NCI-H2029 treated with DMSO at 0.1 percent for 48 hours (cell line): ENCODE measurements at regions not wholly inside any gene's neighbourhood (a gene's known extent, or its start where the extent isn't known, plus 50 kb on each side); places are given as distances from the start of the nearest gene placed in this dataset.
"Not testable (repeated sequence)": the region's sequence is repeated elsewhere in the genome, so short reads cannot be mapped to it uniquely, and the experiment has no call there.

Experiments used
- DNase-seq: peaks from one replicate; lab custom pipeline; 2025; lab: John Stamatoyannopoulos, UW

DNA sequence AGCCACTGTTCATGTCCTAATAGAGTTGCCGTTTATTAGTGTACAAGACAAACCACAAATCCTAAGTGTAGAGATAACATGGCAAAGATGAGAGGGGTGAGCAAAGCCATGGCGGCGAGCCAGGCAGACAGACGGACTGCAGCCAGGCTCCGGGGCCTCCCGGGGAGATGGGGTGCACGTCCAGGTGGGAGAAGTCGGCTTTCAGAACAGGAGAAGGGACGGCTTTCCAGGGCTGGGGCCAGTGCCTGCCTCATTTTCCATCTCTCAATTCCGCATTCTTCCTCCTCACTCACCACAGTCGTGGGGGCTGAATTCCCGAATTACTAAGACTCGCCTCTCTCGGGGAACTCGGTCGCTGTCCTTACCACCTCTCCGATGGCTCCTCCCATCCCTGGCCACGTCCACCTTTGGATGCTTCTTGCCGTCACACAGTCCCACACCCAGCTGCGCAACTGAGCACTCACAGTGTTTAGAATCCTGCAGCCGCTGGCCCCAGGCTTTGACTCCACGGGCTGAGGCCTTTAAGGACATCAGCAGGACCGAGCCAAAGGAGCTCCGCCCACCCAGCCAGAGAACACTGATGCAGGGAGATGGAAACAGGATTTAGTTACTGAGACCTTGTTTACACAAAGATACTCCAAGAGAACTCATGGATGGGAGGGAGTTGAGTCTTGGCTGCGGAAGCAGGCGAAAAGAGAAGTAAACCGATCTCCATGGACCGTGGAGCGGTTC lies 59.7 kb downstream of the RNF112 start:
- peak; percentile 11 for DNase-seq

DNA sequence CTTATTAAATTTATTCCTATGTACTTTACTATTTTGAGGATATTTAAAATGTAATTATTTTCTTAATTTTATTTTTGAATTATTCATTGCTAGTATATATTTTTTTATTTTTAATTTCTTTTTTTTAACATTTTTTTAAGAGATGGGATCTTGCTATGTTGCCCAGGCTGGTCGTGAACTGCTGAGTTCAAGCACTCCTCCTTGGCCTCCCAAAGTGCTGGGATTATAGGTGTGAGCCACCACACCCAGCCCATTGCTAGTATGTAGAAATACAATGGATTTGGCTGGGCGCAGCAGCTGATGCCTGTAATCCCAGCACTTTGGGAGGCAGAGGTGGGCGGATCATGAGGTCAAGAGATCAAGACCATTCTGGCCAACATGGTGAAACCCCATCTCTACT lies 59.2 kb upstream of the SLC47A1 start:
- DNase-seq: not testable (repeated sequence)

DNA sequence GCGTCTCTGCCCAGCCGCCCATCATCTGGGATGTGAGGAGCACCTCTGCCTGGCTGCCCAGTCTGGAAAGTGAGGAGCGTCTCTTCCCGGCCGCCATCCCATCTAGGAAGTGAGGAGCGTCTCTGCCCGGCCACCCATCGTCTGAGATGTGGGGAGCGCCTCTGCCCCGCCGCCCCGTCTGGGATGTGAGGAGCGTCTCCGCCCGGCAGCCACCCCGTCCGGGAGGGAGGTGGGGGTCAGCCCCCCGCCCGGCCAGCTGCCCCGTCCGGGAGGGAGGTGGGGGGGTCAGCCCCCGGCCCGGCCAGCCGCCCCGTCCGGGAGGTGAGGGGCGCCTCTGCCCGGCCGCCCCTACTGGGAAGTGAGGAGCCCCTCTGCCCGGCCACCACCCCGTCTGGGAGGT lies 57.9 kb upstream of the SLC47A1 start:
- DNase-seq: not testable (repeated sequence)

DNA sequence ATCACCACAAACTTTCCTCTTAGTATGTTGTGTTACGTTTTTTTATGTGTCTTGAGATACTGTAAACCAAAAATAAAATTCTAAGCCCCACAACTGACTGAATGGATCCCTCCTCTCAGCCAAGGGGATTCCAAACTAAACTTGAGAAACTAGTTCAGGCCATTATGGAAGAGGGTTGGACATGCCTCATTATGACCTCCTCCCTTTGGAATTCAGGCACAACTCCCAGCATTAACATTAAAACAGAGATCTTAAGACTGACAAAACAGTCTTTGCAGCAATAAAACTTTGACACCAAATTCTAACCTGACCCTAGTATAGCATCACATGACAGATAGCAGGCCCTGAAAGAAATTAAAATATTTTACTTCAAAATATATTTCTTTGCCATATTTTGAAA lies 51.1 kb upstream of the SLC47A1 start:
- DNase-seq: no peak
